ENCODE measurements at regions not wholly inside any gene's neighbourhood (a gene's known extent, or its start where the extent isn't known, plus 50 kb on each side); places are given as distances from the start of the nearest gene placed in this dataset.
A peak's percentile ranks its signal among the peaks of the same experiment; 100 is the strongest.

DNA sequence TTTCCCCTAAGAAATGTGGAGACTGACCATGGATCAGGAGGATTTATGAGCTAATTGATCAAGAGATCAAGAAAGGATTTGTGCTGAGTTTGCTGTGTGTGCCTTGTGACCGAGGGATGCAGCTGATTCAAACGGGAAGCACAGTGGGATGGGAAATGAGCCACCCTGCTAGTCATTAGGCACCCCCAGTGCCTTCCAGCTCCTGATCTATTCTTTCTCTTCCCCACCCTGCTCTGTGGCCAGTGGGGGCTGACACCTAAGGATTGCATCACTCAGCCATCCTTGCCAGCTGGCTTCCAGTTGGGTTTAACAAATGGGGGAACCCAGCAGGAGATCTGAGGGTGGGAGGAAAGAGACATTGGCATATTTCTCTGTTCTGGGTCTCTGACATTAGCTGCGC is 132.2 kb upstream of the CXCR4 start:
- H3K9me3 Mint-ChIP-seq = peaks cover 0 to 3% (median 0%) of the 10 kb centered on the region in 7 donors
- no peaks in the 10 kb centered on the region for H3K27me3 ChIP-seq (ENCODE audit: control insufficient read depth in 2 of 2, insufficient read depth in 2 of 2, low read length in 2 of 2)
- H3K4me3 ChIP-seq (replicated peaks in 1 of 3; ENCODE audit: low read depth in 2 of 3, low read length in 3 of 3) = no peak overlapping the region
- no peaks in the 10 kb centered on the region for H3K79me2 ChIP-seq (ENCODE audit: insufficient read depth, low read length)
- H3K36me3 ChIP-seq (replicated peaks in 1 of 2; ENCODE audit: control insufficient read depth in 1 of 2, insufficient read depth in 2 of 2, low read length in 2 of 2) = no peaks in the 10 kb centered on the region
- no peak overlapping the region for H3K27ac ChIP-seq (ENCODE audit: low read depth in 1 of 2, low read length in 2 of 2)
- H3K27me3 Mint-ChIP-seq (ENCODE audit: low read depth in 3 of 3) = peaks cover 0 to 7% (median 1%) of the 10 kb centered on the region in 3 donors
- TF ChIP-seq, protein P1, sequence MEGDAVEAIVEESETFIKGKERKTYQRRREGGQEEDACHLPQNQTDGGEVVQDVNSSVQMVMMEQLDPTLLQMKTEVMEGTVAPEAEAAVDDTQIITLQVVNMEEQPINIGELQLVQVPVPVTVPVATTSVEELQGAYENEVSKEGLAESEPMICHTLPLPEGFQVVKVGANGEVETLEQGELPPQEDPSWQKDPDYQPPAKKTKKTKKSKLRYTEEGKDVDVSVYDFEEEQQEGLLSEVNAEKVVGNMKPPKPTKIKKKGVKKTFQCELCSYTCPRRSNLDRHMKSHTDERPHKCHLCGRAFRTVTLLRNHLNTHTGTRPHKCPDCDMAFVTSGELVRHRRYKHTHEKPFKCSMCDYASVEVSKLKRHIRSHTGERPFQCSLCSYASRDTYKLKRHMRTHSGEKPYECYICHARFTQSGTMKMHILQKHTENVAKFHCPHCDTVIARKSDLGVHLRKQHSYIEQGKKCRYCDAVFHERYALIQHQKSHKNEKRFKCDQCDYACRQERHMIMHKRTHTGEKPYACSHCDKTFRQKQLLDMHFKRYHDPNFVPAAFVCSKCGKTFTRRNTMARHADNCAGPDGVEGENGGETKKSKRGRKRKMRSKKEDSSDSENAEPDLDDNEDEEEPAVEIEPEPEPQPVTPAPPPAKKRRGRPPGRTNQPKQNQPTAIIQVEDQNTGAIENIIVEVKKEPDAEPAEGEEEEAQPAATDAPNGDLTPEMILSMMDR (IDR thresholded peaks at IDR 0.05) = no peak
- no peak overlapping the region for H3K4me3 Mint-ChIP-seq
- no peak overlapping the region for H3K9ac ChIP-seq (ENCODE audit: insufficient read depth, low read length, poor library complexity, severe bottlenecking)
- peaks cover 35 to 37% of the 10 kb centered on the region in 2 donors for H3K4me1 ChIP-seq (ENCODE audit: control insufficient read depth in 1 of 2, insufficient read depth in 2 of 2, low read length in 2 of 2)
- DNase-seq = peak in 2 of 3 donors; percentile 15 to 33
- peak overlapping the region in 2 of 7 donors; percentile 32 to 33 for H3K27ac Mint-ChIP-seq
- H2AFZ ChIP-seq (ENCODE audit: insufficient read depth, low read depth, low read length, poor library complexity, severe bottlenecking) = no peak overlapping the region
- peaks cover 0 to 2% of the 10 kb centered on the region in 2 donors for H3K36me3 Mint-ChIP-seq
- intact Hi-C loops (cut with micrococcal nuclease) = no loop called here
- 0% methylated on average over 1 of the region's 3 CpGs for WGBS (ENCODE audit: insufficient coverage)
- peaks cover 53% of the 10 kb centered on the region for H3K4me1 Mint-ChIP-seq
- no peak overlapping the region for H3K4me2 ChIP-seq (replicated peaks; ENCODE audit: extremely low read depth, low read length, poor library complexity, severe bottlenecking)
- no peaks in the 10 kb centered on the region for H3K9me3 ChIP-seq (replicated peaks in 1 of 2; ENCODE audit: control insufficient read depth in 1 of 2, insufficient read depth in 1 of 2, low read length in 2 of 2)
- H4K20me1 ChIP-seq (ENCODE audit: insufficient read depth, low read length) = no peaks in the 10 kb centered on the region

DNA sequence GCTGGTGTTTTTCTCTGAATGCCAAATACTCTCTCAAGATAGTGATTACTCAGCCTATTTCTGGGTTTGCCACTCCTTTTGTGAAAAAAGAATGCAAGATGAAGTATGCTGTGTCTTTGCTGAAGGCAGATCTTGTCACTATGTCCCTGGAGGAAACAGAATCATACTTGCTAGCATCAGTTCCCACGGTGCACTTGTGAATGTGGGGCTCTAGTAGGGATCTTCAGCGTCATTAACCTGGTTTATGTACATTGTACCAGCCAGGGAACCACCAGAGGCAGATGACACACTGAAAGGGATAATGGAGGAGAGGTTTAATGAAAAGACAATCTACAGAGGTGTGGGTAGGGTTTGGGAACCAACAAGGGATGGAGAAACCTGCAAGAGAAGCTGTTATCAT is 131.0 kb upstream of the CXCR4 start:
- Histone ChIP-seq H3K79me2 (ENCODE audit: insufficient read depth, low read length) (no peaks in the 10 kb centered on the region), H3K4me1 (ENCODE audit: control insufficient read depth in 1 of 2, insufficient read depth in 2 of 2, low read length in 2 of 2) (peaks cover 23 to 24% of the 10 kb centered on the region in 2 donors), H3K4me2 (replicated peaks; ENCODE audit: extremely low read depth, low read length, poor library complexity, severe bottlenecking) (no peak overlapping the region), H3K36me3 (replicated peaks in 1 of 2; ENCODE audit: control insufficient read depth in 1 of 2, insufficient read depth in 2 of 2, low read length in 2 of 2) (no peaks in the 10 kb centered on the region), H4K20me1 (ENCODE audit: insufficient read depth, low read length) (no peaks in the 10 kb centered on the region), H3K27ac (ENCODE audit: low read depth in 1 of 2, low read length in 2 of 2) (no peak overlapping the region), H3K4me3 (replicated peaks in 1 of 3; ENCODE audit: low read depth in 2 of 3, low read length in 3 of 3) (no peak overlapping the region), H3K9ac (ENCODE audit: insufficient read depth, low read length, poor library complexity, severe bottlenecking) (no peak overlapping the region), H3K27me3 (ENCODE audit: control insufficient read depth in 2 of 2, insufficient read depth in 2 of 2, low read length in 2 of 2) (no peaks in the 10 kb centered on the region), H2AFZ (ENCODE audit: insufficient read depth, low read depth, low read length, poor library complexity, severe bottlenecking) (no peak overlapping the region), H3K9me3 (replicated peaks in 1 of 2; ENCODE audit: control insufficient read depth in 1 of 2, insufficient read depth in 1 of 2, low read length in 2 of 2) (no peaks in the 10 kb centered on the region)
- intact Hi-C loops (cut with micrococcal nuclease) = no loop called here
- WGBS (ENCODE audit: insufficient coverage) = 95% methylated on average over 2 of the region's 2 CpGs
- no peak for DNase-seq
- H3K4me3 Mint-ChIP-seq = no peak overlapping the region
- TF ChIP-seq, protein P1 (IDR thresholded peaks at IDR 0.05) = no peak
- peaks cover 0 to 2% of the 10 kb centered on the region in 2 donors for H3K36me3 Mint-ChIP-seq
- peaks cover 0 to 3% (median 0%) of the 10 kb centered on the region in 7 donors for H3K9me3 Mint-ChIP-seq
- H3K27me3 Mint-ChIP-seq (ENCODE audit: low read depth in 3 of 3) = peaks cover 0 to 7% (median 1%) of the 10 kb centered on the region in 3 donors
- H3K27ac Mint-ChIP-seq = no peak overlapping the region
- H3K4me1 Mint-ChIP-seq = peaks cover 43% of the 10 kb centered on the region
